Left colon (tissue), 2 donors: ENCODE measurements at regions not wholly inside any gene's neighbourhood (a gene's known extent, or its start where the extent isn't known, plus 50 kb on each side); places are given as distances from the start of the nearest gene placed in this dataset.

Experiments
- ATAC-seq: fragments of 200-7000 bp; cut with Tn5 transposase; one replicate; pipeline ENCODE4 v1.9.1; 2020; ENCODE audit warnings: mild to moderate bottlenecking, moderate library complexity
- DNase-seq, 2 donors: peaks; one replicate each; pipeline ENCODE4 v3.0.0-alpha.2; 2020
- intact Hi-C, 2 donors: fragments of 100-400 bp; cut with DNase I in 1 of 2; cut with micrococcal nuclease in 1 of 2; formaldehyde crosslinking; loops; one replicate each; pipeline versions ENCODE4 v1.11.2 to v1.14.0; 2022; cut with DNase I, micrococcal nuclease
- donor health status: DM: no; HTN: no; CAD: no.
- donor health status: DM: yes; HTN: yes; CAD: no.

GRCh38 chr5:107119656-107120055 lies 551.1 kb downstream of the EFNA5 start:
- ATAC-seq, result no peak
- no peak for DNase-seq
- intact Hi-C loops, result no loop called here

- ATAC-seq (no peak), DNase-seq (no peak)
- intact Hi-C loops, result no loop called here
These were observed 552.3 kb downstream of the EFNA5 start for GRCh38 chr5:107118184-107119019.

- DNase-seq, result no peak
- intact Hi-C loops, result no loop called here
- ATAC-seq, result no peak
These were observed 558.5 kb downstream of the EFNA5 start for GRCh38 chr5:107112216-107112615.

- ATAC-seq, result peak; percentile 63
These were observed 566.4 kb downstream of the EFNA5 start for GRCh38 chr5:107104040-107104995.

GRCh38 chr5:107103522-107103921 lies 567.2 kb downstream of the EFNA5 start:
- no peak for ATAC-seq
- no peak for DNase-seq
- intact Hi-C loops, result no loop called here

More at GRCh38 chr5:107104040-107104995, 566.4 kb downstream of the EFNA5 start:
- intact Hi-C loops, result no loop called here
- DNase-seq, result peak in 1 of 2 donors; percentile 4

GRCh38 chr5:107100121-107100520 lies 570.6 kb downstream of the EFNA5 start:
- no peak for ATAC-seq
- intact Hi-C loops, result no loop called here
- DNase-seq, result no peak

GRCh38 chr5:107099506-107099905 lies 571.2 kb downstream of the EFNA5 start:
- intact Hi-C loops, result no loop called here
- no peak for ATAC-seq
- DNase-seq, result no peak

GRCh38 chr5:107092695-107093094 lies 578.0 kb downstream of the EFNA5 start:
- no peak for ATAC-seq
- intact Hi-C loops, result no loop called here
- DNase-seq, result no peak

GRCh38 chr5:107090506-107090905 lies 580.2 kb downstream of the EFNA5 start:
- no peak for ATAC-seq
- DNase-seq, result no peak
- intact Hi-C loops, result no loop called here

- intact Hi-C loops, result no loop called here
- no peak for DNase-seq
- no peak for ATAC-seq
These were observed 581.8 kb downstream of the EFNA5 start for GRCh38 chr5:107088907-107089306.

- ATAC-seq (no peak), DNase-seq (no peak)
- intact Hi-C loops, result no loop called here
These were observed 585.2 kb downstream of the EFNA5 start for GRCh38 chr5:107085572-107085971.

- intact Hi-C loops, result no loop called here
- ATAC-seq (no peak), DNase-seq (no peak)
These were observed 595.7 kb downstream of the EFNA5 start for GRCh38 chr5:107074996-107075395.

GRCh38 chr5:107072967-107073366 lies 597.8 kb downstream of the EFNA5 start:
- DNase-seq (no peak), ATAC-seq (no peak)
- intact Hi-C loops, result no loop called here

- DNase-seq (no peak), ATAC-seq (no peak)
- intact Hi-C loops, result no loop called here
These were observed 598.3 kb downstream of the EFNA5 start for GRCh38 chr5:107072440-107072839.

GRCh38 chr5:107068782-107069181 lies 602.0 kb downstream of the EFNA5 start:
- ATAC-seq (no peak), DNase-seq (no peak)
- intact Hi-C loops, result no loop called here

GRCh38 chr5:107067395-107067794 lies 603.3 kb downstream of the EFNA5 start:
- ATAC-seq, result no peak
- DNase-seq, result no peak
- intact Hi-C loops, result no loop called here

GRCh38 chr5:107063511-107063910 lies 607.2 kb downstream of the EFNA5 start:
- ATAC-seq, result no peak
- intact Hi-C loops, result no loop called here
- DNase-seq, result no peak

- DNase-seq, result no peak
- intact Hi-C loops, result no loop called here
These were observed 611.9 kb downstream of the EFNA5 start for GRCh38 chr5:107058803-107059202.

GRCh38 chr5:107058235-107058634 lies 612.5 kb downstream of the EFNA5 start:
- DNase-seq (no peak), ATAC-seq (no peak)
- intact Hi-C loops, result no loop called here

More at GRCh38 chr5:107058803-107059202, 611.9 kb downstream of the EFNA5 start:
- ATAC-seq, result no peak

GRCh38 chr5:107056278-107056677 lies 614.5 kb downstream of the EFNA5 start:
- intact Hi-C loops, result no loop called here
- peak; percentile 44 for ATAC-seq
- DNase-seq, result no peak
